HG02678 (cell line): ENCODE measurements at regions not wholly inside any gene's neighbourhood (a gene's known extent, or its start where the extent isn't known, plus 50 kb on each side); places are given as distances from the start of the nearest gene placed in this dataset.
"Not testable (repeated sequence)": the region's sequence is repeated elsewhere in the genome, so short reads cannot be mapped to it uniquely, and the experiment has no call there.

Experiments used
- ATAC-seq: cut with Tn5 transposase; IDR thresholded peaks from one replicate; pipeline ENCODE4 v1.9.1; 2021; ENCODE audit warnings: mild to moderate bottlenecking, moderate library complexity; ENCODE audit not compliant: unreplicated experiment

- no peak for ATAC-seq
Observed at GRCh38 chr12:126212824-126213223, 1147.6 kb downstream of the AACS start.

GRCh38 chr12:126218697-126219096 lies 1153.5 kb downstream of the AACS start:
- ATAC-seq, result no peak

DNA sequence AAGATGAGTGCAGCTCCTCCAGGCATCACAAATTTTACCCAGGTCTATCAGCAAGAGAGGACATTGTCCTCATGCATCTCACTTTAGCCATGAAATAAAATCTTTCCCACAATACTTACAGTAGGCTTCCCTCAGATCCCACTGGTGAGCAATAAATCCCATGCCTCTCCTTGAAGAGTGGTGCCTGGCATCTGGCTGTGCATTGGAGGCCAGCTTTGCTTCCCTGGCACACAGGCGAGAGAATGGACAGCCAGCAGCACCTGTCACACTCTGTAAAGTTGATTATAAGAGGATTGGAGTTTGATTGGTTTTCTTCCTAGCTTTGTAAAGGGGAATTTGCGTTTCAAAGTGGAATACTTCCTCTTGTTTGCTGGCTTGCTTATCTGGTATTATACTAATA lies 1153.9 kb downstream of the AACS start:
- ATAC-seq, result no peak

DNA sequence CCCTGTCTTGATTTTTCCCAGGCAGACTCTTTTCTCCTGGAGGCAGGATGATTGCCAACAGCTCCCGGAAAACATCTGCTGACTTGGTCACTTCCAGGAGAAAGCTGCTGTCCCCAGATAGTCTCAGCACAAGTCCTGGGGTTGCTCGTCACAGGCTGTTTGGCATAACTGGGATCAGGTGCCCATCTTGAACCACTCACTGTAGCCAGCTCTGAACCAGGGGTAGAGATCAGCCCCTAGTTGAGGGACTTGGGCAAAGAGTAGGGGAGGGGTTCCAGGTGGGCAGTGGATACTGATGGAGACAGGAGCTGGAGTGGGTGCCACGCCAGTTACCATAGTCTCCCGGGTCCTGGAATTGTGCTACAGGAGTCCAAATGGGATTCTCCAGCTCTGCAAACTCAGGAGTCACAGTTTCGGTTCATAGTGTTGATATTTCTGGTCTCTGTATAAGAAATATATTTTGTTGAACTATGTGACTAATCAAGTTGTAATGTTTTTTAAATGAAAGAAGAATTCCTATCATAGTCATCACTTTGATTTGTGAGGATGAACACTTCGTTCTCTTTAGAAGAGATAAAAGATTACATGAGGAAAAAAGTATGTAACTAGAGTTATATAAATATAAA lies 1154.5 kb downstream of the AACS start:
- ATAC-seq, result no peak

DNA sequence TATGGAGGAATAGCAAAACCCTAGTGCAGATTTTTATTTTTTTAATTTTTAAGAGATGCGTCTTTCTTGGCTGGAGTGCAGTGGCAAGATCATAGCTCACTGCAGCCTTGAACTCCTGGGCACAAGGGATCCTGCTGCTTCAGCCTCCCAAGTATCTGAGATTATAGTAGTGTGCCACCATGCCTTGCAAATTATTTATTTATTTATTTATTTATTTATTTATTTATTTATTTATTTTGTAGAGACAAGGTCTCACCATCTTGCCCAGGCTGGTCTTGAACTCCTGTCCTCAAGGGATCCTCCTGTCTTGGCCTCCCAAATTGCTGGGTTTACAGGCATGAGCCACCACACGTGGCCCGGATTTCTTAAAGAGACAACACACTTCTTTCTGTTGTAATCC lies 1158.8 kb downstream of the AACS start:
- ATAC-seq, result no peak

GRCh38 chr12:126228936-126229335 lies 1163.7 kb downstream of the AACS start:
- ATAC-seq, result no peak

- no peak for ATAC-seq
Observed at GRCh38 chr12:126232711-126233110, 1167.5 kb downstream of the AACS start.

DNA sequence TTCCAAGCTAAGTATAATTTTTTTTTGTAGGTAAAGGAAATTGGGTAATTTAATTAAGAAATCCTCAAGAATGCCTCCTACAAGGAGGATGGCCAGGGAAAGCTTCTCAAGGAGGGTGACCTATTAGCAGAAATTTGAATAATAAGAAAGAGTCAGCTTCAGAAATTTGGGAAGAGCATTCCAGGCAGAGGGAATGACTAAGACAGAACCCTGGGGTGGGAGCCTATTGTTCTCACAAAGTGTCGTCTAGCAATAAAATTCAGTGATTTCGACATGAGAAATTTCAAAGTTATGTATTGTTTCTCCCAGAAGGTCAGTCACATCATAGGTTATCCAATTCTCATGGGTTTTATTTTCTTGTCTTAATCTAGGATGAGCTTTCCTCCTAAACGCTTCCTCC lies 1168.4 kb downstream of the AACS start:
- ATAC-seq, result no peak

DNA sequence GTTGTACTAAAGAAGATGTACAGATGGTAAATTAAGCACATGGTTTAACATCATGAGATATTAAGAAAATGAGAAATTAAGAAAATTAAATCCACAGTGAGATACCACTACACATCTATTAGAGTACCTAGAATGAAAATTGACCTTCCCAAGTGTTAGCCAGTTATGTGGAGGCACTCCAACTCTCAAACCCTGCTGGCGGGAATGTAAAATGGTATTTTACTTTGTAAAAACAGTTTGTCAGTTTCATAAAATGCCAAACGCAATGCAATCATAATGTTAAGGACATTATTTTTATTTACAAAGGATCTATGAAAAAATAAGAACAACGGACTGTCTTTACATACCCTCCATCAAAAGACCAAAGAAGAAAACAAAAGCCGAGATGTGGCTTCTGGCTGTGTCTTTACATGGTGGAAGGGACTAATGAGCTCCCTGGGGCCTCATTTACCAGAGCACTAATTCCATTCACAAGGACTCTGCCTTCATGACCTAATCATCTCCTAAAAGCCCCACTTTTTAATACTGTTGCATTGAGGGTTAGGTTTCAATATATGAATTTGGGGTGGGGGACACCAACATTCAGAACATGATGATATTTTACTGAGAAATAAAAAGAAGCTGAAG lies 1178.7 kb downstream of the AACS start:
- ATAC-seq, result no peak

DNA sequence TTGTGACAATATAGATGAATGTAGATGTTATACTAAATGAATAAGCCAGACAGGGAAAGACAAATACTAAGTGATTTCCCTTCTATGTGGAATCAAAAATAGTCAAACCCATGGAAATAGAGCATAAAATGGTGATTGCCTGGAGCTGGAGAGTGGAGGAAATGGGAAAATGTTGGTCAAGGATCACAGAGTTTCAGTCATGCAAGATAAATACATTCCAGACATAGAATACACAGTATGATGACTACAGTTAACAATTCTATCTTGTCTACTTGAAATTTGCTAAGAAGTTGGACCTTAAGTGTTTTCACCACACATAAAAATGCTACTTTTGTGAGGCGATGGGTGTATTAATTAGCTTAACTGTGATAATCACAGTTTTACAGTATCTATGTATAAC lies 1182.7 kb downstream of the AACS start:
- no peak for ATAC-seq

DNA sequence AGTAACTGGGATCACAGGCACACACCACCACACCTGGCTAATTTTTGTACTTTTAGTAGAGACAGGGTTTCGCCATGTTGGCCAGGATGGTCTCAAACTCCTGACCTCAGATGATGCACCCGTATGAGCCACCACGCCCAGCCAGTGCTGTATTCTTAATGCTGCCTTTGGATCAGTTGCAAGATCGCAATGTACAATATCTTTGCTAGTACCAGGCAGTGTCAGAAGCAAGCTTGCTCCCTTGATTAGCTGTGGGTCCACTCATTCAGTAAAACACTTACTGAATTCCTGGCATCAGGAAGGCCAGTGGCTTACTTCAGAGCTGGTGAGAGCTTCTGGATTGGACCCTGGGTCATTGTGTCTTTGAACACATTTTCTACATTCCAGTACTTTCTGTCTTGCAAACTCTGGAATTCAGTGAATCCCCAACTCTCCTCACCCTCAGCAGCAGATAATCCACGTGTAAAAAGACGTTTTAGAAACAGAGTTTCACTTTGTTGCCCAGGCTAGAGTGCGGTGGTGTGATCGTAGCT lies 1183.7 kb downstream of the AACS start:
- no peak for ATAC-seq

DNA sequence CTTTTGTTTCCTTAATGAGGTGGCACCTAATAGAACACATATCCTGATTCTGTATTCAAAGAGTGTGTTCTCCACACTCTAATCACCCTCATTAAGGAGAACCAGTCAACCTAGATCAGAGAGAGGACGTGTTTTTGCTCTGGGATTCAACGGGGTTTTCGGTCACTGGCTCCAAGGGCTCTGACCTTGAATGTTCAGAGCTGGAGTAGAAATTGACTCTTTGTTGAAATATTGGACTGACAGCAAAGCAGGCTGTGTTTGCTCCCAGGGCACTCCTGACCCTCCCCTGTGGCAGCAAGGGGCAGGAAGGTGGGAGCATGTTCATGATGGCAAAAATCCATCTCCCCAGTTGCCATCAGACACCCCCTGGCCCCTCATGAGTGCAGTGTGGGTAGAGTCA lies 1193.0 kb downstream of the AACS start:
- ATAC-seq, result no peak

- ATAC-seq, result no peak
Observed at GRCh38 chr12:126262829-126263228, 1197.6 kb downstream of the AACS start.

GRCh38 chr12:126268222-126268621 lies 1203.0 kb downstream of the AACS start:
- ATAC-seq, result no peak

- no peak for ATAC-seq
Observed at GRCh38 chr12:126271159-126271558, 1205.9 kb downstream of the AACS start.

DNA sequence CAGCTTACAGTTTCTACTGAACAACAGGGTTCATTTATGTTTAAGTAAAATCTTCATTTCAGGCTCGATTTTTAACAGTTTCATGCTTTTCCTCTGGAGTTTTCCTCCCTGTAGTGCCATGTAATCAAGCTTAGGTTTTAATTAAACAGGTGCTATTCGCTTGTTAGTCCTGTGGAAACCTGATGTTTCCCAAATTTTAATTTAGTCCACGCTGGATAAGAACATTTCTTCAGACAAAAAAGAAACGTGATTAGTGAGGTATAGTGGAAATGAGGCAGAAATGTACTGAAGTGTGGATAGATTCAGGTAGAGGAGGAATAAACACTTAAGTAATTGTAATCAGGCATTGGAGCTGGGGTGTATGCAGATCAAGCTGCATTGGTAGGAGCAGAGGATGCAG lies 1217.5 kb downstream of the AACS start:
- no peak for ATAC-seq

DNA sequence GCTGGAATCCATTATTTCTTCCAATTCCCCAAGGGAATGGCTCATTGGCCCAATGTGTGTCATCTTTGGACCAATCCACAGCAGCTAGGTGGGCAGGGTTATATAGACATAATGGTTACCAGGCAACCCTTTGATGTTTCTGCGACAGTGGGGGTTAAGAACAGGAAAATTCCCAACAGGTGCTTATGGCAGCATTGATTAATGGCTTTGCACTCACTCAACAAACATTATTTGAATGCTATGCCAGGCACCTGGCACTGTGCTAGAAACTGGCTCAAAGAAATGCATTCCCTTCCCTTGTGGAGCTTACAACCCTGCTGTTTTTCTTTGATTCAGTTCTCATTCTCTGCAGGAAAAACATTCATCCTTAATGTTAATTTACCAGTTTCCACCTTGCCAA lies 1221.0 kb downstream of the AACS start:
- no peak for ATAC-seq

DNA sequence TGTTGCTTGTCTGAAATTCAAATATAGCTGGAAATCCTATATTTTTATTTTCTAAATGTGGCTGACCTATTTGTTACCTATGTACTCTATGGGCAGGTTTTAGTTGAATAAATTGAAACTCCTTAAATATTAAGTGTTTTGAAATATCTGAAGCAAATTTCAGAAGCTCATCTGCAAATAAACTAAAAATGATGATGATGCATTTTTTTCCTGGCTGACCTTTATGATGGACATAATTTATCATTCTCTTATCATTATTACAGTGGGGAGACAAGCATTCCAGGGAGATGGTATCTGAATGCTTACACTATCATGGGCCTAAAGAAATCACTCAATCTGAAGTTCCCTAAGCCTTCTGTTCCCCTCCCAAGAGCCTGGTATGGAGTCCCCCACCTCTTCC lies 1225.2 kb downstream of the AACS start:
- no peak for ATAC-seq

DNA sequence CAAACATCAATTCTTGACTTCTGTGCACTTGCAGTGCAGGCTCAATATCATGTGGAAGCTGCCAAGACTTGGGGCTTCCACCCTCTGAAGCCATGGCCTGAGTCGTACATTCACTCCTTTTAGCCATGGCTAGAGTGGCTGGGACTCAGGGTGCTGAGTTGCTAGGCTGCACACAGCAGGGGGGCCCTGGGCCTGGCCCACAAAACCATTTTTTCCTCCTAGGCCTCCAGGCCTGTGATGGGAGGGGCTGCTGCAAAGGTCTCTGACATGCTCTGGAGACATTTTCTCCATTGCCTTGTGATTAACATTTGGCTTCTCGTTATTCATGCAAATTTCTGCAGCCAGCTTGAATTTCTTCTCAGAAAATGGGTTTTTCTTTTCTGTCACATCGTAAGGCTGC lies 1226.8 kb downstream of the AACS start:
- ATAC-seq, result not testable (repeated sequence)

- ATAC-seq, result no peak
Observed at GRCh38 chr12:126295652-126296051, 1230.4 kb downstream of the AACS start.

GRCh38 chr12:126309278-126309677 lies 1244.0 kb downstream of the AACS start:
- ATAC-seq, result no peak

DNA sequence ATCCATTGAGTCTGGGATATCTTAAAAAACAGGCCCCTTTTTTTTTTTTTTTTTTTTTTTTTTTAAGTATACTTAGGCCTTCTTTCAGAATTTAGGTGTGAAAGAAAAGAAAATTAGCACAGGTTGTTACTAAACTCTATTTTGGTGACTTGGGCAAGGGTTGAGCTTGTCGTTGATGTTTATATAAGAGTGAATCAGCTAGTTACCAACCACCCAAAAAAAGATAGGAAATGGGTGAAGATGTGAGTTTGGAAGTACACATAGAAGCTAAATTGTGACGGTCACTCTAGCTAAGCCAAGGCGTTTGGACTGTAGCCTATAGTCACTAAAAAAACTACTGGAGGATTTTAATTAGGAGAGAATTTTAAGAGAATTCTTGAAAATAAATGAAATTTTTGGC lies 1247.2 kb downstream of the AACS start:
- no peak for ATAC-seq

- no peak for ATAC-seq
Observed at GRCh38 chr12:126316411-126316810, 1251.2 kb downstream of the AACS start.
